GM12878 (cell line): ENCODE measurements at regions not wholly inside any gene's neighbourhood (a gene's known extent, or its start where the extent isn't known, plus 50 kb on each side); places are given as distances from the start of the nearest gene placed in this dataset.

ENCODE experiments used
- ATAC-seq: fragments of 200-7000 bp; cut with Tn5 transposase; 3 replicates; pipeline ENCODE4 v1.9.1; 2020; ENCODE audit warnings: mild to moderate bottlenecking, moderate library complexity
- BruUV-seq: library from RNA; stranded (reverse); fragments of 400-500 nt; replicated peaks from 2 replicates; lab custom pipeline; 2021; lab: Mats Ljungman, UMichigan
- CTCF ChIA-PET: fragments of 300-600 bp; sonication (Branson Sonifier 250); formaldehyde crosslinking; extraction: SDS; loops from one replicate; lab custom pipeline; 2021; ENCODE audit warnings: inconsistent platforms; lab: Yijun Ruan, JAX
- POLR2A ChIA-PET: fragments of 350-600 bp; formaldehyde crosslinking; extraction: SDS; loops from one replicate; lab custom pipeline; 2021; ENCODE audit warnings: inconsistent platforms; lab: Charles Lee
- RAD21 ChIA-PET: fragments of 300-600 bp; sonication (Branson Sonifier 250); formaldehyde crosslinking; loops from one replicate; lab custom pipeline; 2023; ENCODE audit warnings: antibody characterized with exemption; ENCODE audit not compliant: unreplicated experiment; lab: Charles Lee
- SMC1A ChIA-PET: fragments of 300-600 bp; sonication (Branson Sonifier 250); formaldehyde crosslinking; loops from one replicate; lab custom pipeline; 2023; ENCODE audit not compliant: unreplicated experiment, uncharacterized antibody; lab: Charles Lee
- DNase-seq: peaks from one replicate; pipeline ENCODE4 v3.0.0-alpha.2; 2011; ENCODE audit warnings: low read depth, low spot score
- FAIRE-seq: peaks from 3 replicates; lab custom pipeline; 2011; peaks lifted over from hg19 to GRCh38; lab: Jason Lieb, UNC
- H2AFZ ChIP-seq: 2 replicates; pipeline ENCODE4 v1.6.0; 2011; ENCODE audit warnings: low read depth, low read length, control low read depth; ENCODE audit not compliant: control insufficient read depth
- H3K27ac ChIP-seq: 2 replicates; pipeline ENCODE4 v1.5.1; 2011; ENCODE audit warnings: control low read depth; ENCODE audit not compliant: control insufficient read depth, insufficient read depth
- H3K27me3 ChIP-seq, 2 experiments: replicated peaks in 1 of 2; 2 replicates each; pipeline versions ENCODE4 v1.6.0 to v1.6.1; 2011; ENCODE audit warnings: low read length in 1 of 2; ENCODE audit not compliant: control insufficient read depth in 2 of 2, insufficient read depth in 2 of 2
- H3K36me3 ChIP-seq, 2 experiments: 2 replicates each; pipeline ENCODE4 v1.5.1; 2011; ENCODE audit warnings: low read length in 1 of 2; ENCODE audit not compliant: control insufficient read depth in 2 of 2, insufficient read depth in 2 of 2
- H3K4me1 ChIP-seq: 2 replicates; pipeline ENCODE4 v1.6.1; 2011; ENCODE audit warnings: mild to moderate bottlenecking, low read length, moderate library complexity, mixed read lengths; ENCODE audit not compliant: control insufficient read depth, insufficient read depth
- H3K4me2 ChIP-seq: 2 replicates; pipeline ENCODE4 v1.6.0; 2011; ENCODE audit warnings: control low read depth; ENCODE audit not compliant: control insufficient read depth, insufficient read depth
- H3K4me3 ChIP-seq: fragments of 200-600 bp; sonication (generic); 2 replicates; pipeline ENCODE4 v1.5.1; 2016
- H3K79me2 ChIP-seq: 2 replicates; pipeline ENCODE4 v1.6.0; 2011; ENCODE audit warnings: low read length; ENCODE audit not compliant: control insufficient read depth, insufficient read depth
- H3K9ac ChIP-seq: 2 replicates; pipeline ENCODE4 v1.8.0; 2011; ENCODE audit warnings: low read length, control low read depth, mixed read lengths; ENCODE audit not compliant: control insufficient read depth, insufficient read depth
- H3K9me3 ChIP-seq: replicated peaks from 3 replicates; pipeline ENCODE4 v1.5.1; 2011; ENCODE audit warnings: mild to moderate bottlenecking, low read length; ENCODE audit not compliant: control insufficient read depth, insufficient read depth
- H4K20me1 ChIP-seq: 2 replicates; pipeline ENCODE4 v1.6.0; 2011; ENCODE audit not compliant: control insufficient read depth, insufficient read depth
- BMI1 ChIP-seq: fragments of 450-650 bp; IDR thresholded peaks from 2 replicates; pipeline ENCODE4 v1.6.1; 2016; ENCODE audit warnings: mild to moderate bottlenecking, moderate library complexity, borderline replicate concordance
- CEBPB ChIP-seq, 2 experiments: fragments of 150-350 bp in 1 of 2; IDR thresholded peaks; 2 replicates each; pipeline ENCODE4 v1.6.1; 2012 to 2014; ENCODE audit warnings: low read depth in 2 of 2, low read length in 2 of 2, borderline replicate concordance in 1 of 2, inconsistent platforms in 1 of 2
- CHD2 ChIP-seq: IDR thresholded peaks from 2 replicates; pipeline ENCODE4 v1.6.1; 2011; ENCODE audit warnings: low read depth, low read length, improper control_type of control experiment, borderline replicate concordance
- CHD4 ChIP-seq: fragments of 200-600 bp; sonication (generic); IDR thresholded peaks from 2 replicates; pipeline ENCODE4 v1.6.1; 2016; ENCODE audit warnings: mild to moderate bottlenecking
- EP300 ChIP-seq, 2 experiments: fragments of 150-350 bp in 1 of 2; IDR thresholded peaks; 2 replicates each; pipeline ENCODE4 v1.6.1; 2011 to 2012; ENCODE audit warnings: low read depth in 2 of 2, low read length in 2 of 2, borderline replicate concordance in 1 of 2, improper control_type of control experiment in 1 of 2, inconsistent platforms in 1 of 2; ENCODE audit not compliant: control insufficient read depth in 1 of 2
- NFXL1 ChIP-seq: fragments of 450-650 bp; IDR thresholded peaks from 2 replicates; pipeline ENCODE4 v1.6.1; 2017; ENCODE audit warnings: antibody characterized with exemption, mild to moderate bottlenecking, borderline replicate concordance
- NR2C2 ChIP-seq: IDR thresholded peaks from 2 replicates; pipeline ENCODE4 v1.6.1; 2011; ENCODE audit warnings: borderline replicate concordance, low read depth; ENCODE audit not compliant: control insufficient read depth, insufficient read length
- SIX5 ChIP-seq: IDR thresholded peaks from 2 replicates; pipeline ENCODE4 v1.6.1; 2011; ENCODE audit warnings: mild to moderate bottlenecking, low read depth, low read length, moderate library complexity; ENCODE audit not compliant: severe bottlenecking
- SMARCA5 ChIP-seq: fragments of 450-650 bp; IDR thresholded peaks from 2 replicates; pipeline ENCODE4 v1.6.1; 2017; ENCODE audit warnings: mild to moderate bottlenecking
- SREBF2 ChIP-seq: IDR thresholded peaks from 2 replicates; pipeline ENCODE4 v1.6.1; 2012; ENCODE audit warnings: mild to moderate bottlenecking, low read length
- STAT1 ChIP-seq: fragments of 450-650 bp; conservative IDR thresholded peaks from 2 replicates; pipeline ENCODE4 v1.6.1; 2014; ENCODE audit warnings: antibody characterized with exemption, mild to moderate bottlenecking
- SUPT20H ChIP-seq: IDR thresholded peaks from 2 replicates; pipeline ENCODE4 v1.6.1; 2011; ENCODE audit warnings: low read depth, mild to moderate bottlenecking, low read length, moderate library complexity, borderline replicate concordance; ENCODE audit not compliant: control insufficient read depth
- TCF12 ChIP-seq: IDR thresholded peaks from 2 replicates; pipeline ENCODE4 v1.6.1; 2011; ENCODE audit warnings: low read depth, mild to moderate bottlenecking, low read length
- TCF3 ChIP-seq: IDR thresholded peaks from 2 replicates; pipeline ENCODE4 v1.6.1; 2012; ENCODE audit warnings: low read depth, mild to moderate bottlenecking, low read length, borderline replicate concordance; ENCODE audit not compliant: insufficient read depth
- TCF7 ChIP-seq: IDR thresholded peaks from 2 replicates; pipeline ENCODE4 v1.6.1; 2014; ENCODE audit warnings: antibody characterized with exemption, borderline replicate concordance
- WGBS: methylation state at CpG from one replicate; pipeline ENCODE4 v1.1.6; 2016; ENCODE audit warnings: low lambda C conversion rate; ENCODE audit not compliant: insufficient replicate concordance, insufficient coverage; ENCODE audit errors: missing lambda C conversion rate; 5-methylcytosine and 5-hydroxymethylcytosine counted together
- in situ Hi-C: fragments of 300-500 bp; cut with MboI; formaldehyde crosslinking; loops from 9 replicates; pipeline ENCODE4 v1.14.3; 2018; ENCODE audit warnings: mixed read lengths
- intact Hi-C: fragments of 100-400 bp; cut with micrococcal nuclease; formaldehyde crosslinking; loops from one replicate; pipeline ENCODE4 v1.14.2; 2022; ENCODE audit not compliant: unreplicated experiment
- TF ChIP-seq, protein P1 (sequence below): IDR thresholded peaks from 2 replicates; pipeline ENCODE4 v1.6.1; 2011; ENCODE audit warnings: low read depth, mild to moderate bottlenecking, low read length, moderate library complexity, borderline replicate concordance; ENCODE audit errors: extremely low read depth
- TF ChIP-seq, protein P2 (sequence below): fragments of 450-650 bp; IDR thresholded peaks from 2 replicates; pipeline ENCODE4 v1.6.1; 2016; ENCODE audit warnings: mild to moderate bottlenecking, moderate library complexity, borderline replicate concordance
- TF ChIP-seq, protein P3 (sequence below): IDR thresholded peaks from 2 replicates; pipeline ENCODE4 v1.6.1; 2012; ENCODE audit warnings: low read depth, low read length, improper control_type of control experiment

DNA sequence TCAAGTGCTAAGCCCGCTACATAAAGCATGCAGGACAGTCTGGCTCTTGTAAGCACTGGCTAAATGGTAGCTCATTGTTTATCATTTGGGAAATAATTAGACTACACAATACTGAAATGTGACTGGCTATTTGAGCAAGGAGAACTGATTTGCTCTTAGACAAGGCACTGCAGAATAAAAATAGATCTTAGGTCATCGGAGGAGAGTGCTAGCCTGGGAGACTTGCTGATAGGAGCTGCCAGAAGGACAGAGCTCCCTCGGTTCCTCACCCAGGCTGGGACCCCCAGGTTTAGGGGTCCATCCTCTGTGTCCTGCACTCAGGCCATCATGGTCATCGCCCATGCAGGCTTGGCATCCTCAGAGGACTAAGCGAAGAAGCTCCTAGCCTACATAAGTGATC is 184.4 kb upstream of the NCAM1 start:
- Histone ChIP-seq H3K79me2 (no peaks in the 10 kb centered on the region), H3K4me1 (no peaks in the 10 kb centered on the region), H4K20me1 (no peaks in the 10 kb centered on the region), H2AFZ (no peak overlapping the region), H3K36me3 (no peaks in the 10 kb centered on the region), H3K9me3 (no peaks in the 10 kb centered on the region), H3K27me3 (no peaks in the 10 kb centered on the region; a peak in 2 of 4 replicates)
- POLR2A ChIA-PET = no interaction called here
- no TSS peak for BruUV-seq
- SMC1A ChIA-PET = no interaction called here
- in situ Hi-C loops = no loop called here
- DNase-seq = no peak
- TF ChIP-seq CEBPB (IDR thresholded peaks at IDR 0.05; ENCODE audit: borderline replicate concordance in 1 of 2, low read depth in 2 of 2, low read length in 2 of 2) (no peak), EP300 (IDR thresholded peaks at IDR 0.05; ENCODE audit: borderline replicate concordance in 1 of 2, control insufficient read depth in 1 of 2, low read depth in 2 of 2, low read length in 2 of 2) (no peak), TCF12 (no peak), SIX5 (no peak), BMI1 (no peak), TCF3 (no peak), STAT1 (no peak), TCF7 (no peak), CHD2 (no peak), SUPT20H (no peak), NFXL1 (no peak), SMARCA5 (no peak), NR2C2 (no peak), CHD4 (no peak), SREBF2 (no peak)
- TF ChIP-seq, protein P1, sequence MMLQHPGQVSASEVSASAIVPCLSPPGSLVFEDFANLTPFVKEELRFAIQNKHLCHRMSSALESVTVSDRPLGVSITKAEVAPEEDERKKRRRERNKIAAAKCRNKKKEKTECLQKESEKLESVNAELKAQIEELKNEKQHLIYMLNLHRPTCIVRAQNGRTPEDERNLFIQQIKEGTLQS = no peak
- TF ChIP-seq, protein P2, sequence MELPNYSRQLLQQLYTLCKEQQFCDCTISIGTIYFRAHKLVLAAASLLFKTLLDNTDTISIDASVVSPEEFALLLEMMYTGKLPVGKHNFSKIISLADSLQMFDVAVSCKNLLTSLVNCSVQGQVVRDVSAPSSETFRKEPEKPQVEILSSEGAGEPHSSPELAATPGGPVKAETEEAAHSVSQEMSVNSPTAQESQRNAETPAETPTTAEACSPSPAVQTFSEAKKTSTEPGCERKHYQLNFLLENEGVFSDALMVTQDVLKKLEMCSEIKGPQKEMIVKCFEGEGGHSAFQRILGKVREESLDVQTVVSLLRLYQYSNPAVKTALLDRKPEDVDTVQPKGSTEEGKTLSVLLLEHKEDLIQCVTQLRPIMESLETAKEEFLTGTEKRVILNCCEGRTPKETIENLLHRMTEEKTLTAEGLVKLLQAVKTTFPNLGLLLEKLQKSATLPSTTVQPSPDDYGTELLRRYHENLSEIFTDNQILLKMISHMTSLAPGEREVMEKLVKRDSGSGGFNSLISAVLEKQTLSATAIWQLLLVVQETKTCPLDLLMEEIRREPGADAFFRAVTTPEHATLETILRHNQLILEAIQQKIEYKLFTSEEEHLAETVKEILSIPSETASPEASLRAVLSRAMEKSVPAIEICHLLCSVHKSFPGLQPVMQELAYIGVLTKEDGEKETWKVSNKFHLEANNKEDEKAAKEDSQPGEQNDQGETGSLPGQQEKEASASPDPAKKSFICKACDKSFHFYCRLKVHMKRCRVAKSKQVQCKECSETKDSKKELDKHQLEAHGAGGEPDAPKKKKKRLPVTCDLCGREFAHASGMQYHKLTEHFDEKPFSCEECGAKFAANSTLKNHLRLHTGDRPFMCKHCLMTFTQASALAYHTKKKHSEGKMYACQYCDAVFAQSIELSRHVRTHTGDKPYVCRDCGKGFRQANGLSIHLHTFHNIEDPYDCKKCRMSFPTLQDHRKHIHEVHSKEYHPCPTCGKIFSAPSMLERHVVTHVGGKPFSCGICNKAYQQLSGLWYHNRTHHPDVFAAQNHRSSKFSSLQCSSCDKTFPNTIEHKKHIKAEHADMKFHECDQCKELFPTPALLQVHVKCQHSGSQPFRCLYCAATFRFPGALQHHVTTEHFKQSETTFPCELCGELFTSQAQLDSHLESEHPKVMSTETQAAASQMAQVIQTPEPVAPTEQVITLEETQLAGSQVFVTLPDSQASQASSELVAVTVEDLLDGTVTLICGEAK = no peak
- TF ChIP-seq, protein P3, sequence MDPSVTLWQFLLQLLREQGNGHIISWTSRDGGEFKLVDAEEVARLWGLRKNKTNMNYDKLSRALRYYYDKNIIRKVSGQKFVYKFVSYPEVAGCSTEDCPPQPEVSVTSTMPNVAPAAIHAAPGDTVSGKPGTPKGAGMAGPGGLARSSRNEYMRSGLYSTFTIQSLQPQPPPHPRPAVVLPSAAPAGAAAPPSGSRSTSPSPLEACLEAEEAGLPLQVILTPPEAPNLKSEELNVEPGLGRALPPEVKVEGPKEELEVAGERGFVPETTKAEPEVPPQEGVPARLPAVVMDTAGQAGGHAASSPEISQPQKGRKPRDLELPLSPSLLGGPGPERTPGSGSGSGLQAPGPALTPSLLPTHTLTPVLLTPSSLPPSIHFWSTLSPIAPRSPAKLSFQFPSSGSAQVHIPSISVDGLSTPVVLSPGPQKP = no peak
- TF ChIP-seq, all 136 proteins: peak for 0
- Histone ChIP-seq H3K4me3 (no peak overlapping the region), H3K4me2 (no peak overlapping the region), H3K9ac (no peak overlapping the region), H3K27ac (no peak overlapping the region)
- no peak for FAIRE-seq
- RAD21 ChIA-PET = interaction anchor here (1.3 kb wide), 1 partner anchor 189 kb away, joined by 4 read pairs; no protein-coding TSS in a partner anchor
- CTCF ChIA-PET = no interaction called here
- ATAC-seq = no peak
- intact Hi-C loops = no loop called here
- WGBS = 32% methylated on average over 5 of the region's 5 CpGs
